Body of pancreas (tissue), 4 donors: ENCODE measurements at regions not wholly inside any gene's neighbourhood (a gene's known extent, or its start where the extent isn't known, plus 50 kb on each side); places are given as distances from the start of the nearest gene placed in this dataset.

Experiments
- CTCF ChIP-seq, 7 experiments: fragments of 450-650 bp in 4 of 7; fragments of 200-600 bp in 3 of 7; sonication (generic) in 3 of 7; IDR thresholded peaks; one replicate each; pipeline ENCODE4 v1.5.1; 2016 to 2019; ENCODE audit warnings: antibody characterized with exemption in 7 of 7
- POLR2A ChIP-seq, 3 donors: fragments of 450-650 bp; IDR thresholded peaks; one replicate each; pipeline ENCODE4 v1.6.1; 2016; ENCODE audit warnings: antibody characterized with exemption in 3 of 3, mild to moderate bottlenecking in 2 of 3

GRCh38 chr11:101363706-101364275, 220.0 kb downstream of the TRPC6 start:
- TF ChIP-seq POLR2A (IDR thresholded peaks at IDR 0.05) = no peak
- no peak for TF ChIP-seq CTCF (IDR thresholded peaks at IDR 0.05)
